Occipital lobe (tissue), 2 donors: ENCODE measurements at regions not wholly inside any gene's neighbourhood (a gene's known extent, or its start where the extent isn't known, plus 50 kb on each side); places are given as distances from the start of the nearest gene placed in this dataset. TPM values are rescaled to one million over a fixed set of nuclear protein-coding genes. Genes with fewer than 3 reads are reported as not detected.

Experiments
- DNase-seq: peaks from one replicate; lab custom pipeline; 2025; lab: John Stamatoyannopoulos, UW
- small RNA-seq: library from RNA; depleted of rRNA; stranded (forward); fragments of <200 nt; gene quantifications from one replicate; pipeline ENCODE3, GENCODE V24; 2014

DNA sequence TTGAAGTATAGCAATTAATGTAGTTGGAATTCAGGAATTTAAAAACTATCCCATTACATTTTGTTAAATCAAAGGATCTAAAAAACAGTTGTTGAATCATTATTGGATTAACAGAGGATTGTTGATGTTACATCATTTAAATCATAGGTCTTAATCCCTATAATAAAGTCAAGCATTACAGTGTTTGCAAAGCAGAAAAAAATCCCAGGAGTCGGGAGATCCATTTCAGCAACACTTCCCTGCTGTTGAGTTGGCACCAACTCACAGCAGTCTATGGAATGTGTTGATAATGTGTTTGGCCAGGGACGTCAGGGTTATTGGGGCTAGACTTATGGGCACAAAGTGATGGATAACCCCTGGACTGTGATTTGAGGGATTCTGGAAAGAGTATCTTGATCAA, 99.1 kb upstream of the TMTC1 start:
- DNase-seq = no peak

- no peak for DNase-seq
These were observed 97.2 kb upstream of the TMTC1 start for GRCh38 chr12:29880987-29881386.

GRCh38 chr12:29879606-29880308, 96.0 kb upstream of the TMTC1 start:
- no peak for DNase-seq

- DNase-seq = no peak
These were observed 86.2 kb upstream of the TMTC1 start for GRCh38 chr12:29869946-29870345.

GRCh38 chr12:29867823-29868222, 84.1 kb upstream of the TMTC1 start:
- no peak for DNase-seq

GRCh38 chr12:29863665-29864064, 79.9 kb upstream of the TMTC1 start:
- no peak for DNase-seq

DNA sequence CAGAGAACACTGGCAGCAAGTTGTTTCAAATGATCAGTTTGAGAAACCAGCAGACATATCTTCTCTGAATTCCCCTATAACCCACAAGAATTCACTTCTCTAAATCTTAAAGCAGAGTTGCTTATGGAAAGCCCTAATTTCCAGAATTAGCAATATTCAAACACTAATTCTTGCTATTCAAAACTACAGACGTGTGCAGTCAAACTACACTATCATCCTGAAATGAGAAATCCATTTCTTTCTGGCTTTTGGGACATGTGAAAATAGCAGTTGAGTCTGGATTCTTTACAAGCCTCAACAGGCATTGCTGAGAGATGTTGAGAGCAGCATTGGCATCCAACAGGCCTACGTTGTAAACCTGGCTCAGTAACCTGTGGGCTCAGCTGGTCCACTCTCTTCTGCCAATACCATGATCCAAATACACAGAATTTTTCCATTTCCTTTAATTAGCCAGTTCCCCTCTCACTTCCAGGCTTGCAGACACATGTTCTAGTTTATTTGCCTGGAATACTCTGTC, 74.6 kb upstream of the TMTC1 start:
- no peak for DNase-seq

DNA sequence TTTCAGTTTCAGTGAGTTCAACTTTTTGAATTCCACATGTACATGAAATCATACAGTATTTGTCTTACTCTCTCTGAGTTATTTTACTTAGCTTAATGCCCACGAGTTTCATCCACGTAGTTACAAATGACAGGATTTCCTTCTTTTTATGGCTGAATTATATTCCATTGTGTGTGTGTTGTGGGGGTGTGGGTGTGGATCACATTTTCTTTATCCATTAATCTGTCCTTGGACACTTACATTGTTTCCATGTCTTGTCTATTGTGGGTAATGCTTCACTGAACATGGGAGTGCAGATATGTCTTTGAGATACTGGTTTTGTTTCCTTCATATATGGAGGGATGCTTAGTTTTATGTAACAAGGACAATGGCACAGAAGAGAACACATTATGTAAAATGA, 63.5 kb upstream of the TMTC1 start:
- DNase-seq = no peak

DNA sequence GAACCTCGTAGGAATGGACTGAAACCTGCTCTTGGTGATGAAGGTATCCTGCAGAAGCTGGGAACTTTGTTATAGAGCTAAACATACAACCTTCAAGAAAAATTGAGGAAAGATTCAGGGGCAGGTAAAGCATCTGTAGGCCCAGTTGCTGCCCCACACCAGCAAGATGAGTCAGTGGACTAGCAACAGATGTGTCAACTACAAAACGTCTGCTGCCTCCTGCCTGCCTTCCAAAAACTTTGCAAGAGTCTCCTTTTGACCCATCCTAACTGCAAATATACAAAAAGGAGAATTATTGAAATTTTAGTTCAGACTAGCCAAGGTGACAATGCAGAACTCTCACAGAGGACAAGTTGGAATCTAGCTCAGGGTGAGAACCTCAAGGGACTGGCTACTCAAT, 60.9 kb upstream of the TMTC1 start:
- no peak for DNase-seq

- DNase-seq = no peak
These were observed 59.3 kb upstream of the TMTC1 start for GRCh38 chr12:29843036-29843435.

DNA sequence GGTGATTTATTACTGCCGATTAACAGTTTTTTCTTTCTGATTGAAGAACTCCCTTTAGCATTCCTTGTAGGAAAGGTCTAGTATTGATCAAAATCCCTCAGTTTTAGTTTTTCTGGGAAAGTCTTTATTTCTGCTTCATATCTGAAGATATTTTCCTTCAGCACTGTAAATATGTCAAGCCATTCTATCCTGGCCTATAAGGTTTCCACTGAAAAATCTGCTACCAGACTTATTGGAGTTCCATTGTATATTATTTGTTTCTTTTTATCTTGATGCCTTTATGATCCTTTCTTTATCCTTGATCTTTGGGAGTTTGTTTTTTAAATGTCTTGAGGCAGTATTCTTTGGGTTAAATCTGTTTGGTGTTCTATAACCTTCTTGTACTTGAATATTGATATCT, 55.0 kb upstream of the TMTC1 start:
- DNase-seq = no peak

Small RNA genes in the stretch of these regions (small RNA-seq; reads per million reads assigned to genes)
- gene AC023511.2 (not detected), gene RNA5SP356 (not detected)
